OCI-LY3 (cell line): ENCODE measurements at regions not wholly inside any gene's neighbourhood (a gene's known extent, or its start where the extent isn't known, plus 50 kb on each side); places are given as distances from the start of the nearest gene placed in this dataset.
"Not testable (repeated sequence)": the region's sequence is repeated elsewhere in the genome, so short reads cannot be mapped to it uniquely, and the experiment has no call there.

ENCODE experiments used
- H2AFZ ChIP-seq: fragments of 200-600, 300-600 bp; shearing (Covaris generic); 2 replicates; pipeline ENCODE4 v1.6.0; 2014; ENCODE audit warnings: antibody characterized with exemption, low read depth, low read length
- H3K27ac ChIP-seq: fragments of 200-600, 300-600 bp; sonication (generic); 2 replicates; pipeline ENCODE4 v1.5.1; 2014; ENCODE audit warnings: mild to moderate bottlenecking, low read length, moderate library complexity, mixed read lengths
- H3K27me3 ChIP-seq: fragments of 200-600, 300-600 bp; sonication (generic); 2 replicates; pipeline ENCODE4 v1.6.1; 2014; ENCODE audit warnings: low read depth, low read length, mixed read lengths
- H3K36me3 ChIP-seq: fragments of 200-600, 300-600 bp; sonication (generic); replicated peaks from 2 replicates; pipeline ENCODE3; 2014; ENCODE audit warnings: low read depth, low read length, mixed read lengths
- H3K4me1 ChIP-seq: fragments of 300-600, 200-600 bp; sonication (generic); 2 replicates; pipeline ENCODE4 v1.6.1; 2014; ENCODE audit warnings: low read length, mixed read lengths
- H3K4me2 ChIP-seq: fragments of 200-600, 300-600 bp; sonication (generic); 2 replicates; pipeline ENCODE4 v1.6.1; 2014; ENCODE audit warnings: low read length, mixed read lengths
- H3K4me3 ChIP-seq: fragments of 300-600, 200-600 bp; sonication (generic); 2 replicates; pipeline ENCODE4 v1.5.1; 2014; ENCODE audit warnings: antibody characterized with exemption, mild to moderate bottlenecking, low read length, moderate library complexity
- H3K79me2 ChIP-seq: fragments of 300-600, 200-600 bp; shearing (Covaris generic); 2 replicates; pipeline ENCODE4 v1.6.1; 2014; ENCODE audit warnings: mild to moderate bottlenecking, low read length, mixed read lengths
- H3K9ac ChIP-seq: fragments of 300-600, 200-600 bp; shearing (Covaris generic); 2 replicates; pipeline ENCODE4 v1.6.0; 2014; ENCODE audit warnings: mild to moderate bottlenecking, low read length, moderate library complexity
- H3K9me3 ChIP-seq: fragments of 200-600, 300-600 bp; shearing (Covaris generic); 2 replicates; pipeline ENCODE4 v1.6.1; 2014; ENCODE audit warnings: low read length, mixed read lengths; ENCODE audit not compliant: insufficient read depth
- H4K20me1 ChIP-seq: fragments of 200-600, 300-600 bp; sonication (generic); 2 replicates; pipeline ENCODE4 v1.6.1; 2016; ENCODE audit warnings: low read length, mixed read lengths; ENCODE audit not compliant: insufficient read depth
- CTCF ChIP-seq: fragments of 200-600, 300-600 bp; sonication (generic); IDR thresholded peaks from 2 replicates; pipeline ENCODE4 v1.5.1; 2014; ENCODE audit warnings: antibody characterized with exemption, low read length, low read depth
- EZH2phosphoT487 ChIP-seq: fragments of 200-600 bp; shearing (Covaris generic); IDR thresholded peaks from 2 replicates; pipeline ENCODE4 v1.6.1; 2018; ENCODE audit warnings: antibody characterized with exemption, mixed run types, low read depth

- H4K20me1 ChIP-seq: no peaks in the 10 kb centered on the region
- H2AFZ ChIP-seq: no peak overlapping the region
- H3K9ac ChIP-seq: no peak overlapping the region
- H3K4me3 ChIP-seq: no peak overlapping the region
- no peak overlapping the region for H3K4me2 ChIP-seq
- H3K27me3 ChIP-seq: no peaks in the 10 kb centered on the region; the same call in 1 of the 2 replicates
- no peaks in the 10 kb centered on the region for H3K9me3 ChIP-seq
- H3K79me2 ChIP-seq: no peaks in the 10 kb centered on the region
- TF ChIP-seq CTCF: no peak
- TF ChIP-seq EZH2phosphoT487: no peak
- no peaks in the 10 kb centered on the region for H3K36me3 ChIP-seq
- no peaks in the 10 kb centered on the region for H3K4me1 ChIP-seq
- H3K27ac ChIP-seq: no peak overlapping the region
These were observed 263.9 kb downstream of the FAM43A start for GRCh38 chr3:194949592-194949991.

GRCh38 chr3:194950906-194951628 is 265.4 kb downstream of the FAM43A start:
- Histone ChIP-seq H3K79me2 (no peaks in the 10 kb centered on the region), H4K20me1 (no peaks in the 10 kb centered on the region), H3K36me3 (no peaks in the 10 kb centered on the region), H2AFZ (no peak overlapping the region), H3K4me3 (no peak overlapping the region), H3K27me3 (no peaks in the 10 kb centered on the region; the same call in 1 of the 2 replicates), H3K4me2 (no peak overlapping the region), H3K9me3 (no peaks in the 10 kb centered on the region), H3K27ac (no peak overlapping the region), H3K9ac (no peak overlapping the region), H3K4me1 (no peaks in the 10 kb centered on the region)
- no peak for TF ChIP-seq EZH2phosphoT487
- TF ChIP-seq CTCF: no peak

GRCh38 chr3:194951629-194951920 is 265.9 kb downstream of the FAM43A start:
- not testable (repeated sequence) for H3K79me2 ChIP-seq, H2AFZ ChIP-seq, H3K27me3 ChIP-seq, H3K4me3 ChIP-seq, H3K27ac ChIP-seq, H3K4me1 ChIP-seq, H4K20me1 ChIP-seq, H3K4me2 ChIP-seq, H3K9me3 ChIP-seq, H3K36me3 ChIP-seq, H3K9ac ChIP-seq

GRCh38 chr3:194951931-194952582 is 266.4 kb downstream of the FAM43A start:
- Histone ChIP-seq H3K36me3 (no peaks in the 10 kb centered on the region), H3K27ac (no peak overlapping the region), H3K79me2 (no peaks in the 10 kb centered on the region), H3K27me3 (peaks cover under 1% of the 10 kb centered on the region; the same call in 1 of the 2 replicates), H4K20me1 (no peaks in the 10 kb centered on the region), H2AFZ (no peak overlapping the region), H3K4me3 (no peak overlapping the region), H3K4me1 (no peaks in the 10 kb centered on the region), H3K9ac (no peak overlapping the region), H3K9me3 (no peaks in the 10 kb centered on the region), H3K4me2 (no peak overlapping the region)
- TF ChIP-seq CTCF: no peak
- no peak for TF ChIP-seq EZH2phosphoT487
